DMS79 treated with DMSO at 0.1 percent for 48 hours (cell line): ENCODE measurements at regions not wholly inside any gene's neighbourhood (a gene's known extent, or its start where the extent isn't known, plus 50 kb on each side); places are given as distances from the start of the nearest gene placed in this dataset.
"Not testable (repeated sequence)": the region's sequence is repeated elsewhere in the genome, so short reads cannot be mapped to it uniquely, and the experiment has no call there.

Source experiments
- DNase-seq: peaks from one replicate; lab custom pipeline; 2025; lab: John Stamatoyannopoulos, UW

- DNase-seq: no peak
These were observed 258.4 kb downstream of the MAP2K6 start for GRCh38 chr17:69672924-69673323.

- no peak for DNase-seq
These were observed 262.6 kb downstream of the MAP2K6 start for GRCh38 chr17:69677130-69677529.

- no peak for DNase-seq
These were observed 263.7 kb downstream of the MAP2K6 start for GRCh38 chr17:69678206-69678605.

- no peak for DNase-seq
These were observed 265.3 kb downstream of the MAP2K6 start for GRCh38 chr17:69679829-69680228.

GRCh38 chr17:69684251-69684650, 269.8 kb downstream of the MAP2K6 start:
- no peak for DNase-seq

- DNase-seq: not testable (repeated sequence)
These were observed 270.7 kb downstream of the MAP2K6 start for GRCh38 chr17:69685150-69685549.

GRCh38 chr17:69690531-69690930, 276.0 kb downstream of the MAP2K6 start:
- DNase-seq: no peak

GRCh38 chr17:69692171-69692570, 277.7 kb downstream of the MAP2K6 start:
- no peak for DNase-seq

GRCh38 chr17:69695646-69696045, 281.1 kb downstream of the MAP2K6 start:
- no peak for DNase-seq

GRCh38 chr17:69696650-69697049, 282.2 kb downstream of the MAP2K6 start:
- DNase-seq: no peak

GRCh38 chr17:69698352-69698751, 283.9 kb downstream of the MAP2K6 start:
- not testable (repeated sequence) for DNase-seq

- DNase-seq: no peak
These were observed 287.6 kb downstream of the MAP2K6 start for GRCh38 chr17:69702078-69702477.

GRCh38 chr17:69703751-69704150, 289.3 kb downstream of the MAP2K6 start:
- no peak for DNase-seq

GRCh38 chr17:69704935-69705334, 290.4 kb downstream of the MAP2K6 start:
- no peak for DNase-seq

- no peak for DNase-seq
These were observed 291.6 kb downstream of the MAP2K6 start for GRCh38 chr17:69706127-69706526.

- DNase-seq: no peak
These were observed 294.9 kb downstream of the MAP2K6 start for GRCh38 chr17:69709441-69709840.

- DNase-seq: no peak
These were observed 296.4 kb downstream of the MAP2K6 start for GRCh38 chr17:69710926-69711325.

- no peak for DNase-seq
These were observed 297.0 kb downstream of the MAP2K6 start for GRCh38 chr17:69711541-69711940.

GRCh38 chr17:69712801-69713311, 298.4 kb downstream of the MAP2K6 start:
- no peak for DNase-seq

- no peak for DNase-seq
These were observed 299.3 kb downstream of the MAP2K6 start for GRCh38 chr17:69713815-69714214.

GRCh38 chr17:69714669-69715068, 300.2 kb downstream of the MAP2K6 start:
- no peak for DNase-seq

- DNase-seq: no peak
These were observed 301.2 kb downstream of the MAP2K6 start for GRCh38 chr17:69715656-69716055.

- no peak for DNase-seq
These were observed 302.1 kb downstream of the MAP2K6 start for GRCh38 chr17:69716556-69716955.

GRCh38 chr17:69717214-69717613, 302.7 kb downstream of the MAP2K6 start:
- DNase-seq: no peak

- no peak for DNase-seq
These were observed 303.3 kb downstream of the MAP2K6 start for GRCh38 chr17:69717819-69718218.
